GM12873 (cell line): ENCODE measurements at regions not wholly inside any gene's neighbourhood (a gene's known extent, or its start where the extent isn't known, plus 50 kb on each side); places are given as distances from the start of the nearest gene placed in this dataset.

Experiments used
- TF ChIP-seq, protein P1 (sequence below): IDR thresholded peaks from 2 replicates; pipeline ENCODE4 v1.5.1; 2012; ENCODE audit warnings: low read depth, mild to moderate bottlenecking, moderate library complexity, low read length, control low read depth; ENCODE audit not compliant: insufficient read depth; ENCODE audit errors: missing control alignments

DNA sequence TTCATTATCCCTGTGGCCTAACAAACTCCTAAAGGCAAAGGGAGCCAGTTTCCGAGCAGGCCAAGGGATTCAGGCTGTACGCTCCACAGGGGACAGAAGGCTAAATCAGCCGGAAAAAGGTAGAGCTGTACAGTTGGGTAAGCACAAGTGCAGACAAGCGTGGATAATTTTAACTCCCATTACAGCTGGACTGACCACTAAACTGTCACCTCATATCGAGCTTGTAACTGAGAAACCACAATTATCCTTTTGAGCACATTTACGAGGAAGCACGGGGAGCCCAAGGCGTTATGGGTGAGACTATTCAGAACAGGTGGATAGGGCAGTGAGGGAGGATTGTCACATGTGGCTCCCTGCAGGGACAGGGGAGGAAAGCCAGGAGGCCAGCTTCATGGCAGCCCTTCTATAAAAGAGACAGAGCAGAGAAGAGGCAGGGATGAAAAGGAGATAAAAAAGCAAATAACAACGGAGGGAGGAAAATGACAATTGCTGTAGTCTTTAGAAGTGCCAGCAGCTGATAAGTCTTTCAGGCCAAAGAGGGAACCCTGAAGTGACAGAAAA, 288.0 kb downstream of the FGFR2 start:
- TF ChIP-seq, protein P1, sequence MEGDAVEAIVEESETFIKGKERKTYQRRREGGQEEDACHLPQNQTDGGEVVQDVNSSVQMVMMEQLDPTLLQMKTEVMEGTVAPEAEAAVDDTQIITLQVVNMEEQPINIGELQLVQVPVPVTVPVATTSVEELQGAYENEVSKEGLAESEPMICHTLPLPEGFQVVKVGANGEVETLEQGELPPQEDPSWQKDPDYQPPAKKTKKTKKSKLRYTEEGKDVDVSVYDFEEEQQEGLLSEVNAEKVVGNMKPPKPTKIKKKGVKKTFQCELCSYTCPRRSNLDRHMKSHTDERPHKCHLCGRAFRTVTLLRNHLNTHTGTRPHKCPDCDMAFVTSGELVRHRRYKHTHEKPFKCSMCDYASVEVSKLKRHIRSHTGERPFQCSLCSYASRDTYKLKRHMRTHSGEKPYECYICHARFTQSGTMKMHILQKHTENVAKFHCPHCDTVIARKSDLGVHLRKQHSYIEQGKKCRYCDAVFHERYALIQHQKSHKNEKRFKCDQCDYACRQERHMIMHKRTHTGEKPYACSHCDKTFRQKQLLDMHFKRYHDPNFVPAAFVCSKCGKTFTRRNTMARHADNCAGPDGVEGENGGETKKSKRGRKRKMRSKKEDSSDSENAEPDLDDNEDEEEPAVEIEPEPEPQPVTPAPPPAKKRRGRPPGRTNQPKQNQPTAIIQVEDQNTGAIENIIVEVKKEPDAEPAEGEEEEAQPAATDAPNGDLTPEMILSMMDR, result no peak

DNA sequence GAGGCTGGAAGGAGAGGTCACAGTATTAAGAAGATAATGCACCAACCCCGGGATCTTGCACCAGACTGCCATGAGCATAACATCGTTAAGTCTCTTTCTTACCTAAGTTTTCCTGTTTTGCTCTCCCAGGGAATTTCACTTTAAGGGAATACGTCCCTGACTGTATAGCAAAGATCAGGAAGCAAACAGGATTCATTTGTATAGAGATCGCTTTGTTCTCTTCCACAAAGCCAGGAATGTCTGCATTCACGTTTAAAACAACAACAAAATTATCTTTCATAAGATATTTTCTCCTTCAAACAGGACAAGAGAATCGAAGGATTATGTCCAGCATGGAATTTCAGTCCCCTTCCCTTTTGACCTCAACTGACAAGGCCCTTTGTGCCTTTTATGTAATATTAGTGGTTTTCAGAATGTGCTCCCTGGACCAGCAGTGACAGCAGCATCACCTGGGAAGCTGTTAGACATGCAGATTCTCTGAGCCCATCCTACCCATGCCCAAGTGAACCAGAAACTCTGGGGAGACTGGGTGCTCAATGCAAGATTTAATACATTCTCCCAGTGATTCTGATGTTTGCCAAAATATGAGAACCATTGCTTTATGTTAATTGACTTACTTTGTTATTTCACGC, 286.3 kb downstream of the FGFR2 start:
- TF ChIP-seq, protein P1, result no peak

DNA sequence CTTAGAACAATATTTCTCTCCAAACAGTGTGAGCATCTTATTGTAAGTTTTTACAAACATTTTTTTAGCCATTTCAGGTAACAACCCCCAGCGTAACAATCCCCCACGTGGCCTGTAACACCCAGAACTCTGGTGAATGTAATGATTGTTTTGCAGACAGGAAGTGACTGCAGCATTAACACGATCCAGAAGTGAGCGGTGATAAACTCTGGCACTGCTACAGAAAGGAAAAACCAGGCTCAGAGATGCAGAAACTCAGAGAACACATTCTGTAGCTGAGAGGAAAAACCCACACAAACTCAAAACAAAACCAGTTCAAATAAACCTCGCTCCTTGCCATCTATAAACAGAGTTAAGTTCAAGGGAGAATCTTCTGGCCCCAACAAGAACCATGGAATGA, 285.7 kb downstream of the FGFR2 start:
- TF ChIP-seq, protein P1, result no peak

DNA sequence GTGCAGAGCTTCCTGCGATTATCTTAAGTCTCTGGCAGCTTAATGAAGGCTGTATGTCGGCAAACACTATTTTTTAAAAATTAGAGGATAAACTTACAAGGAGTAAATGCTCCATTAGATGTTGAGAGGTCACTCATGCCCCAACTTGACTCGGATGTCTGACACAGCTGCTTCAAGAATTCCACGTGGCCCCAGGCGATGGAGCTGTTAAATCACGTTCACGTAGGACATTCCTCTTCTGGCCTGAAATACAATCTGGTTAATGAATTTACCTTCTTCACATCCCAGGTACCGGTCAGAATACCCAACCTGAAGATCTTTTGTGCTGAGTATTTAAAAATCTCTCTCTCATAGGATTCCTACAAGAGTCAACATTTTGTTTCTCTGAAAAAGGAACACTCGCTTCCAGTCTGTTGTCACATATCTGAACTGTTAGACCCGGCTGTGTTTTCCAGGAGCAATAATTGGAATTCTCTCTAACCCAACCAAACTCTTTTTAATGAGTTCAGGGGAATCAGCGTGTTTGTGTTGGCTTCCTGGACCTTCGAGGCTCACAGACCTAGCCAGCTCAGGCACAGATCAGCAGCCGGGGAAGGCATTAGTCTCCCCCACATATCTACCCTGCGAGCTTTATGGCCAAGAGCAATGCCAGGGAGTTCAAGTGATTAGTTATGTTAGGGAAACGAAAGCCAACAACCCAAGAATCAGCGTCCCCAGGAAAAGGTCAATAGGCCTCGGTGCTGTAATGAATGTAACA, 284.9 kb downstream of the FGFR2 start:
- TF ChIP-seq, protein P1, result no peak

DNA sequence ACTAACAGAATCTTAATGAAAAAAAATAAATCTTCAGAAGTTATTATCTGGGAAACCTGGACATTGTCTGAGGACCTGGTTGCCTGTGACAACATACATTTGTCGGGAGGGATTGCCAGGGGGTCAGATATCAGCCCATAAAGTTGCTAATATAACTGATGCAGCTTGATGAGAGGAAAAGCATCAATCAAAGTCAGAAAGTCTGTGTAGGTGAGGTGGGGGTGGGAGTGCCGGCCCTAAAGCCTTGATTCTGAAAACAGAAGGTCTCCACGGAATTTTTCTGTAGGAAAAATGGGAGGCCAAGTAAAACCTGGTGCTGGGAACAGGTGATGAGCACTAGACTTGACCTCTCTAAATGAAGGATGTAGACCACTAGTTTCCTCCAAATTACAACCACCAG, 281.8 kb downstream of the FGFR2 start:
- TF ChIP-seq, protein P1, result no peak

DNA sequence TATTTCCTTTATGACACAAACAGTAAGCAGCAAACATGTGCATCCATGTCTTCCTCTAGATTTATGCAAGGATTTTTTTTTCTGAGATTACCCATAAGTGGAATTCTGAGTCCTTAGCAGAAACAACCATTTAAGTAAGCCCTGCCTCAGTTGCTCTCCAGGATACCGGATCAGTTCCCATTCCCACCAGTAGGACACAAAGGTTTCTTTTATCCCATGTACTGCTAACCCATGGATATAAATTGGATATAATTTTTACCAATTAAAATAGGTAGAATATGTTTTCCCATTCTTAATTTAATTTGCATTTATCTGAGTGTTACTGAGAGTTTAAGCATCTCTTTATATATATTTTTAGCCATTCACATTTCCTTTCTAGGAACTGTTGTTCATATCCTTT, 280.9 kb downstream of the FGFR2 start:
- TF ChIP-seq, protein P1, result no peak

DNA sequence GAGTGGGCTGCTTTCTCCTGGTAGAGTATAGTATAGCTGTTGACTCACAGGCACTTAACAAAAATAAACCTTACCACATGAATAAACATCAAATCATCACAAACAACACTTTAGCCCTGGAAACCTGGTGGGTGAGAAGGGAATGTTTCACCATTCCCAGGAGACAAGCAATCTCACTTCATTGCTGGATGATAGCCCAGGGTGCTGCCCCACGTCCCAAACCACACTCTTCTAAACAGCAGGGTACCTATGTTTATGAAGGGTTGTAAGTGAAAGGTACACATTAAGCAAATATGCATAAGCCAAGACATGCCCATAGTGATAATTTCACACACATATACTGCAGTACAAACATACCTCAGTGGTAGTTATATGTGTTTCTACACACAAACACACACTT, 276.2 kb downstream of the FGFR2 start:
- TF ChIP-seq, protein P1, result no peak
